H1 (cell line): ENCODE measurements at regions not wholly inside any gene's neighbourhood (a gene's known extent, or its start where the extent isn't known, plus 50 kb on each side); places are given as distances from the start of the nearest gene placed in this dataset.

Source experiments
- CTCF ChIA-PET: fragments of 300-600 bp; sonication (Branson Sonifier 250); formaldehyde crosslinking; loops from one replicate; lab custom pipeline; 2021; ENCODE audit not compliant: partially characterized antibody; lab: Charles Lee
- POLR2A ChIA-PET: fragments of 300-600 bp; sonication (Branson Sonifier 250); formaldehyde crosslinking; loops from one replicate; lab custom pipeline; 2021; ENCODE audit warnings: inconsistent platforms; ENCODE audit not compliant: partially characterized antibody; lab: Charles Lee
- DNase-seq, 2 experiments: peaks; one replicate each; pipeline versions ENCODE4 v3.0.0 to v3.0.0-alpha.2; 2010 to 2022; ENCODE audit warnings: low spot score in 2 of 2, low read depth in 1 of 2, mixed read lengths in 1 of 2
- FAIRE-seq: peaks from 2 replicates; lab custom pipeline; 2011; peaks lifted over from hg19 to GRCh38; lab: Jason Lieb, UNC
- H2AFZ ChIP-seq: 2 replicates; pipeline ENCODE4 v1.8.1; 2012; ENCODE audit warnings: low read length, inconsistent platforms
- H2AK5ac ChIP-seq: 2 replicates; pipeline ENCODE4 v1.6.1; 2013; ENCODE audit warnings: low read depth, low read length
- H2BK120ac ChIP-seq: replicated peaks from 2 replicates; pipeline ENCODE3; 2013; ENCODE audit warnings: low read depth, low read length, inconsistent platforms
- H2BK12ac ChIP-seq: 2 replicates; pipeline ENCODE4 v1.6.1; 2013; ENCODE audit warnings: low read depth, low read length
- H2BK15ac ChIP-seq: 2 replicates; pipeline ENCODE4 v1.6.1; 2013; ENCODE audit warnings: low read length
- H2BK20ac ChIP-seq: 2 replicates; pipeline ENCODE4 v1.6.1; 2013; ENCODE audit warnings: low read length
- H2BK5ac ChIP-seq: 2 replicates; pipeline ENCODE4 v1.6.1; 2013; ENCODE audit warnings: low read depth, low read length
- H3K14ac ChIP-seq: 2 replicates; pipeline ENCODE4 v1.6.1; 2013; ENCODE audit warnings: inconsistent platforms; ENCODE audit not compliant: insufficient read length
- H3K18ac ChIP-seq: 2 replicates; pipeline ENCODE4 v1.6.1; 2013; ENCODE audit warnings: low read length; ENCODE audit errors: extremely low read depth
- H3K23ac ChIP-seq: 2 replicates; pipeline ENCODE4 v1.6.1; 2013; ENCODE audit warnings: inconsistent platforms; ENCODE audit not compliant: insufficient read length
- H3K23me2 ChIP-seq: 2 replicates; pipeline ENCODE4 v1.6.1; 2013; ENCODE audit warnings: low read depth, low read length
- H3K27ac ChIP-seq: 2 replicates; pipeline ENCODE4 v1.6.1; 2011; ENCODE audit warnings: low read depth, low read length, inconsistent platforms
- H3K27me3 ChIP-seq, 4 experiments: replicated peaks in 1 of 4; 1 replicate in 1 of 4; 2 replicates in 3 of 4; pipeline versions ENCODE4 v1.6.1 to v1.8.1; 2011 to 2013; ENCODE audit warnings: low read length in 3 of 4, mild to moderate bottlenecking in 3 of 4, inconsistent platforms in 2 of 4, mixed read lengths in 2 of 4, moderate library complexity in 1 of 4; ENCODE audit not compliant: control insufficient read depth in 3 of 4, insufficient read depth in 3 of 4; ENCODE audit errors: extremely low read depth in 1 of 4
- H3K36me3 ChIP-seq, 4 experiments: 2 replicates each; pipeline versions ENCODE4 v1.6.1 to v1.8.1; 2011 to 2013; ENCODE audit warnings: mild to moderate bottlenecking in 4 of 4, low read length in 3 of 4, moderate library complexity in 2 of 4, control low read depth in 1 of 4, inconsistent platforms in 1 of 4; ENCODE audit not compliant: insufficient read depth in 4 of 4, control insufficient read depth in 2 of 4
- H3K4ac ChIP-seq: replicated peaks from 2 replicates; pipeline ENCODE3; 2013; ENCODE audit warnings: low read length, low read depth, mixed read lengths, inconsistent platforms; ENCODE audit not compliant: insufficient read length
- H3K4me1 ChIP-seq, 4 experiments: replicated peaks in 1 of 4; 1 replicate in 1 of 4; 2 replicates in 3 of 4; pipeline versions ENCODE4 v1.6.1 to v1.8.1; 2011 to 2013; ENCODE audit warnings: low read length in 3 of 4, inconsistent platforms in 2 of 4, mixed read lengths in 1 of 4; ENCODE audit not compliant: insufficient read depth in 4 of 4, control insufficient read depth in 3 of 4
- H3K4me2 ChIP-seq, 2 experiments: 2 replicates each; pipeline versions ENCODE4 v1.6.1 to v1.8.1; 2011 to 2013; ENCODE audit warnings: low read depth in 2 of 2, low read length in 2 of 2, control low read depth in 1 of 2, inconsistent platforms in 1 of 2, mild to moderate bottlenecking in 1 of 2; ENCODE audit not compliant: insufficient read depth in 1 of 2
- H3K4me3 ChIP-seq, 4 experiments: fragments of 200-600, 300-600 bp in 1 of 4; sonication (generic), shearing (Covaris generic), sonication (Bioruptor Twin) in 1 of 4; 2 replicates each; pipeline versions ENCODE4 v1.5.1 to v1.8.1; 2011 to 2016; ENCODE audit warnings: low read length in 4 of 4, low read depth in 3 of 4, control low read depth in 2 of 4, inconsistent platforms in 2 of 4, mild to moderate bottlenecking in 2 of 4, mixed read lengths in 1 of 4, moderate library complexity in 1 of 4; ENCODE audit not compliant: insufficient read depth in 2 of 4; ENCODE audit errors: extremely low read depth in 1 of 4
- H3K56ac ChIP-seq: replicated peaks from 2 replicates; pipeline ENCODE3; 2013; ENCODE audit warnings: low read depth, mild to moderate bottlenecking, mixed read lengths, low read length, inconsistent platforms; ENCODE audit not compliant: insufficient read length
- H3K79me1 ChIP-seq: 2 replicates; pipeline ENCODE4 v1.6.1; 2013; ENCODE audit warnings: low read depth, low read length, control low read depth
- H3K79me2 ChIP-seq, 2 experiments: 2 replicates each; pipeline versions ENCODE4 v1.6.1 to v1.8.1; 2012 to 2013; ENCODE audit warnings: low read length in 2 of 2, mild to moderate bottlenecking in 2 of 2, inconsistent platforms in 1 of 2; ENCODE audit not compliant: insufficient read depth in 2 of 2, control insufficient read depth in 1 of 2
- H3K9ac ChIP-seq, 4 experiments: replicated peaks in 1 of 4; 1 replicate in 1 of 4; 2 replicates in 3 of 4; pipeline versions ENCODE4 v1.6.1 to v1.8.1; 2011 to 2013; ENCODE audit warnings: low read depth in 3 of 4, low read length in 3 of 4, control low read depth in 2 of 4, mild to moderate bottlenecking in 2 of 4, moderate library complexity in 2 of 4, inconsistent platforms in 1 of 4; ENCODE audit errors: extremely low read depth in 1 of 4
- H3K9me3 ChIP-seq, 2 experiments: 2 replicates each; pipeline versions ENCODE4 v1.6.1 to v1.8.1; 2012 to 2013; ENCODE audit warnings: mild to moderate bottlenecking in 2 of 2, moderate library complexity in 2 of 2, control low read depth in 1 of 2, inconsistent platforms in 1 of 2, low read depth in 1 of 2, low read length in 1 of 2, mixed read lengths in 1 of 2; ENCODE audit not compliant: insufficient read depth in 2 of 2
- H4K20me1 ChIP-seq, 2 experiments: replicated peaks in 1 of 2; 2 replicates each; pipeline versions ENCODE3 to v1.8.1; 2011 to 2013; ENCODE audit warnings: inconsistent platforms in 2 of 2, low read length in 2 of 2, mild to moderate bottlenecking in 1 of 2; ENCODE audit not compliant: insufficient read depth in 2 of 2, control insufficient read depth in 1 of 2
- H4K5ac ChIP-seq: 2 replicates; pipeline ENCODE4 v1.6.1; 2013; ENCODE audit warnings: low read length, low read depth, mixed read lengths, inconsistent platforms; ENCODE audit not compliant: insufficient read length
- H4K8ac ChIP-seq: 2 replicates; pipeline ENCODE4 v1.8.0; 2013; ENCODE audit warnings: mild to moderate bottlenecking, moderate library complexity, low read length, inconsistent platforms; ENCODE audit not compliant: insufficient read depth; ENCODE audit errors: extremely low read depth
- H4K91ac ChIP-seq: replicated peaks from 2 replicates; pipeline ENCODE3; 2013; ENCODE audit warnings: low read length, mixed read lengths, inconsistent platforms; ENCODE audit not compliant: insufficient read length
- ATF2 ChIP-seq: IDR thresholded peaks from 2 replicates; pipeline ENCODE4 v1.6.1; 2012; ENCODE audit warnings: low read length, inconsistent platforms
- BCL11A ChIP-seq, 2 experiments: IDR thresholded peaks; one replicate each; pipeline ENCODE4 v1.6.1; 2011; ENCODE audit warnings: low read depth in 2 of 2, low read length in 2 of 2, mild to moderate bottlenecking in 2 of 2
- CBX5 ChIP-seq: fragments of 300-800, 300-1000 bp; sonication (generic); IDR thresholded peaks from 2 replicates; pipeline ENCODE4 v1.7.1; 2016; ENCODE audit warnings: antibody characterized with exemption, low read length, low read depth
- CHD1 ChIP-seq: IDR thresholded peaks from 2 replicates; pipeline ENCODE4 v1.6.1; 2012; ENCODE audit warnings: low read depth, low read length, improper control_type of control experiment
- EZH2 ChIP-seq: fragments of 200-600 bp; sonication (generic); IDR thresholded peaks from 2 replicates; pipeline ENCODE4 v1.7.1; 2012; ENCODE audit warnings: low read depth, mild to moderate bottlenecking, moderate library complexity, low read length, inconsistent platforms; ENCODE audit not compliant: severe bottlenecking
- GTF2F1 ChIP-seq: IDR thresholded peaks from 2 replicates; pipeline ENCODE4 v1.6.1; 2012; ENCODE audit warnings: low read depth, low read length, improper control_type of control experiment, borderline replicate concordance
- NANOG ChIP-seq: IDR thresholded peaks from 2 replicates; pipeline ENCODE4 v1.6.1; 2011; ENCODE audit warnings: low read length, low read depth, mild to moderate bottlenecking, inconsistent platforms; ENCODE audit not compliant: insufficient read depth, poor library complexity, severe bottlenecking
- USF2 ChIP-seq: IDR thresholded peaks from 2 replicates; pipeline ENCODE4 v1.6.1; 2011; ENCODE audit warnings: low read length, improper control_type of control experiment
- WGBS, 2 experiments: shearing (Covaris generic) in 1 of 2; methylation state at CpG; one replicate each; pipeline versions ENCODE4 v1.1.6 to v1.1.7; 2013 to 2015; ENCODE audit warnings: low lambda C conversion rate in 2 of 2, mixed read lengths in 2 of 2, inconsistent platforms in 1 of 2, low coverage in 1 of 2, missing lambda C conversion rate in 1 of 2; ENCODE audit not compliant: insufficient replicate concordance in 2 of 2, insufficient coverage in 1 of 2, insufficient read length in 1 of 2; ENCODE audit errors: extremely low coverage in 1 of 2, missing lambda C conversion rate in 1 of 2; 5-methylcytosine and 5-hydroxymethylcytosine counted together

- Histone ChIP-seq H3K36me3 (no peaks in the 10 kb centered on the region), H4K91ac (peak overlapping the region; percentile 97), H3K4me1 (peaks cover 2 to 17% (median 5%) of the 10 kb centered on the region in 4 experiments; a peak in 6 of 7 replicates), H2AK5ac (no peak overlapping the region), H3K9ac (no peak overlapping the region), H2BK5ac (peak overlapping the region; percentile 45; the same call in 1 of the 2 replicates), H3K18ac (peak overlapping the region; percentile 79), H3K27ac (no peak overlapping the region), H3K9me3 (no peaks in the 10 kb centered on the region), H2BK20ac (peak overlapping the region; percentile 62), H3K4ac (no peak overlapping the region), H4K5ac (no peak overlapping the region), H2BK12ac (peak overlapping the region; percentile 93; the same call in 1 of the 2 replicates), H2BK120ac (no peak overlapping the region), H3K79me1 (no peaks in the 10 kb centered on the region), H2AFZ (no peak overlapping the region), H3K14ac (no peak overlapping the region), H3K79me2 (no peaks in the 10 kb centered on the region), H4K20me1 (no peaks in the 10 kb centered on the region), H3K23me2 (no peaks in the 10 kb centered on the region), H3K4me2 (no peak overlapping the region), H3K23ac (no peak overlapping the region), H3K27me3 (no peaks in the 10 kb centered on the region), H2BK15ac (no peak overlapping the region), H4K8ac (no peak overlapping the region), H3K4me3 (no peak overlapping the region), H3K56ac (no peak overlapping the region)
- CTCF ChIA-PET, result interaction anchor here (0.6 to 1.0 kb wide), 2 partner anchors 165 to 189 kb away, joined by 3 read pairs; no protein-coding TSS in a partner anchor
- POLR2A ChIA-PET, result interaction anchor here (1.3 kb wide), 1 partner anchor 186 kb away, joined by 3 read pairs; no protein-coding TSS in a partner anchor
- no peak for FAIRE-seq
- WGBS, 2 experiments, result 86% methylated on average over 19 of the region's 19 CpGs; no CpG with 5 or more reads in 1 of the 2 experiments
- DNase-seq, result no peak
- TF ChIP-seq BCL11A (IDR thresholded peaks at IDR 0.05; ENCODE audit: low read depth in 2 of 2, low read length in 2 of 2) (no peak), USF2 (no peak), NANOG (no peak), EZH2 (no peak), ATF2 (no peak), CHD1 (no peak), CBX5 (no peak), GTF2F1 (no peak)
These were observed 189.6 kb upstream of the SEMA6A start for GRCh38 chr5:116763987-116764866.
